HCT116 (cell line): ENCODE measurements at regions not wholly inside any gene's neighbourhood (a gene's known extent, or its start where the extent isn't known, plus 50 kb on each side); places are given as distances from the start of the nearest gene placed in this dataset.

Experiments
- ATAC-seq: fragments of 200-7000 bp; cut with Tn5 transposase; 2 replicates; pipeline ENCODE4 v1.9.1; 2020; ENCODE audit warnings: mild to moderate bottlenecking, moderate library complexity
- BruUV-seq: library from RNA; stranded (reverse); fragments of 400-500 nt; replicated peaks from 2 replicates; lab custom pipeline; 2021; lab: Mats Ljungman, UMichigan
- CTCF ChIA-PET: fragments of 300-600 bp; sonication (Branson Sonifier 250); formaldehyde crosslinking; loops from one replicate; lab custom pipeline; 2021; ENCODE audit warnings: antibody characterized with exemption; lab: Charles Lee
- POLR2A ChIA-PET: fragments of 300-600, 350-600 bp; sonication (Branson Sonifier 250); formaldehyde crosslinking; loops from one replicate; lab custom pipeline; 2021; ENCODE audit warnings: antibody characterized with exemption; lab: Charles Lee
- RAD21 ChIA-PET, 2 experiments: fragments of 300-600 bp; sonication (Branson Sonifier 250); formaldehyde crosslinking; loops; one replicate each; lab custom pipeline; 2023; ENCODE audit warnings: low total read pairs in 2 of 2; ENCODE audit not compliant: uncharacterized antibody in 2 of 2, unreplicated experiment in 2 of 2, low non-redundant PET in 1 of 2; lab: Charles Lee
- DNase-seq: peaks from one replicate; pipeline ENCODE4 v3.0.0-alpha.2; 2010; ENCODE audit warnings: low read depth, low spot score
- H2AFZ ChIP-seq: fragments of 200-600 bp; shearing (Covaris generic), sonication (generic); 2 replicates; pipeline ENCODE4 v1.6.1; 2017; ENCODE audit warnings: low read depth, mixed run types, mixed read lengths, antibody characterized with exemption, low read length; ENCODE audit not compliant: poor library complexity, severe bottlenecking
- H3K27ac ChIP-seq: 2 replicates; pipeline ENCODE4 v1.5.1; 2012; ENCODE audit warnings: low read depth, low read length
- H3K27me3 ChIP-seq: fragments of 200-600 bp; sonication (generic); 2 replicates; pipeline ENCODE4 v1.6.1; 2016; ENCODE audit warnings: mixed run types, low read length, mixed read lengths; ENCODE audit not compliant: insufficient read depth
- H3K36me3 ChIP-seq, 2 experiments: fragments of 200-500 bp in 1 of 2; fragments of 200-600 bp in 1 of 2; sonication (Bioruptor generic) in 1 of 2; sonication (generic) in 1 of 2; 2 replicates each; pipeline versions ENCODE4 v1.5.1 to v1.6.1; 2014 to 2016; ENCODE audit warnings: low read length in 2 of 2, inconsistent platforms in 1 of 2, mixed read lengths in 1 of 2, mixed run types in 1 of 2; ENCODE audit not compliant: insufficient read depth in 2 of 2, control insufficient read depth in 1 of 2
- H3K4me1 ChIP-seq, 2 experiments: fragments of 200-600 bp in 1 of 2; sonication (generic) in 1 of 2; 2 replicates each; pipeline versions ENCODE4 v1.5.1 to v1.6.1; 2012 to 2017; ENCODE audit warnings: low read length in 2 of 2, inconsistent platforms in 1 of 2, mild to moderate bottlenecking in 1 of 2, mixed read lengths in 1 of 2, mixed run types in 1 of 2, moderate library complexity in 1 of 2; ENCODE audit not compliant: insufficient read depth in 2 of 2, control insufficient read depth in 1 of 2
- H3K4me2 ChIP-seq: fragments of 200-600 bp; sonication (generic); 2 replicates; pipeline ENCODE4 v1.6.1; 2017; ENCODE audit warnings: mixed run types, low read length, mixed read lengths
- H3K4me3 ChIP-seq, 2 experiments: fragments of 200-600 bp in 1 of 2; sonication (generic) in 1 of 2; replicated peaks in 1 of 2; 2 replicates each; pipeline ENCODE4 v1.5.1; 2011 to 2016; ENCODE audit warnings: low read length in 2 of 2, control low read depth in 1 of 2, low read depth in 1 of 2, mild to moderate bottlenecking in 1 of 2, mixed read lengths in 1 of 2, mixed run types in 1 of 2
- H3K79me2 ChIP-seq: fragments of 200-600 bp; sonication (generic); 2 replicates; pipeline ENCODE4 v1.6.1; 2017; ENCODE audit warnings: mild to moderate bottlenecking, mixed run types, low read length, moderate library complexity, mixed read lengths; ENCODE audit not compliant: insufficient read depth
- H3K9ac ChIP-seq: fragments of 200-600 bp; sonication (generic); 2 replicates; pipeline ENCODE4 v1.6.1; 2016; ENCODE audit warnings: low read length, mixed read lengths
- H3K9me2 ChIP-seq: fragments of 200-600 bp; sonication (generic), shearing (Covaris generic); 2 replicates; pipeline ENCODE4 v1.6.1; 2017; ENCODE audit warnings: mixed run types, mild to moderate bottlenecking, moderate library complexity; ENCODE audit not compliant: insufficient read depth
- H3K9me3 ChIP-seq, 2 experiments: fragments of 200-500 bp in 1 of 2; fragments of 200-600 bp in 1 of 2; sonication (Bioruptor generic) in 1 of 2; sonication (generic) in 1 of 2; 2 replicates each; pipeline ENCODE4 v1.6.1; 2014 to 2017; ENCODE audit warnings: low read length in 2 of 2, mixed read lengths in 2 of 2, inconsistent platforms in 1 of 2, low read depth in 1 of 2, mild to moderate bottlenecking in 1 of 2, mixed run types in 1 of 2, moderate library complexity in 1 of 2; ENCODE audit not compliant: control insufficient read depth in 1 of 2, insufficient read depth in 1 of 2
- H4K20me1 ChIP-seq: fragments of 200-600 bp; sonication (generic), shearing (Covaris generic); 2 replicates; pipeline ENCODE4 v1.6.1; 2017; ENCODE audit warnings: mixed run types, mild to moderate bottlenecking, moderate library complexity; ENCODE audit not compliant: insufficient read depth
- CBX3 ChIP-seq: IDR thresholded peaks from 2 replicates; pipeline ENCODE4 v1.6.1; 2012; ENCODE audit warnings: low read depth
- CEBPB ChIP-seq: IDR thresholded peaks from 2 replicates; pipeline ENCODE4 v1.6.1; 2012; ENCODE audit warnings: low read depth
- EGR1 ChIP-seq: IDR thresholded peaks from 2 replicates; pipeline ENCODE4 v1.6.1; 2012; ENCODE audit warnings: low read depth
- EZH2 ChIP-seq: fragments of 200-600 bp; sonication (generic); IDR thresholded peaks from 2 replicates; pipeline ENCODE4 v1.6.1; 2017; ENCODE audit warnings: antibody characterized with exemption, mixed run types
- EZH2phosphoT487 ChIP-seq: fragments of 200-600 bp; IDR thresholded peaks from 2 replicates; pipeline ENCODE4 v1.6.1; 2018; ENCODE audit warnings: antibody characterized with exemption, borderline replicate concordance
- JUND ChIP-seq: IDR thresholded peaks from 2 replicates; pipeline ENCODE4 v1.6.1; 2012
- POLR2A ChIP-seq: IDR thresholded peaks from 2 replicates; pipeline ENCODE4 v1.7.0; 2011; ENCODE audit warnings: borderline replicate concordance; ENCODE audit not compliant: insufficient read depth, insufficient read length; ENCODE audit errors: extremely low read depth
- POLR2AphosphoS5 ChIP-seq: IDR thresholded peaks from 2 replicates; pipeline ENCODE4 v1.6.1; 2011; ENCODE audit warnings: mild to moderate bottlenecking, low read depth, low read length, moderate library complexity
- RAD21 ChIP-seq: IDR thresholded peaks from 2 replicates; pipeline ENCODE4 v1.6.1; 2012; ENCODE audit warnings: low read depth, mild to moderate bottlenecking
- REST ChIP-seq: IDR thresholded peaks from 2 replicates; pipeline ENCODE4 v1.6.1; 2012; ENCODE audit warnings: low read depth
- SIN3A ChIP-seq: IDR thresholded peaks from 2 replicates; pipeline ENCODE4 v1.6.1; 2012; ENCODE audit warnings: low read depth
- SP1 ChIP-seq: IDR thresholded peaks from 2 replicates; pipeline ENCODE4 v1.6.1; 2012; ENCODE audit warnings: low read depth
- SRF ChIP-seq: IDR thresholded peaks from 2 replicates; pipeline ENCODE4 v1.6.1; 2012; ENCODE audit warnings: low read depth
- TCF7L2 ChIP-seq: IDR thresholded peaks from 2 replicates; pipeline ENCODE4 v1.7.0; 2011; ENCODE audit warnings: borderline replicate concordance, inconsistent platforms; ENCODE audit not compliant: insufficient read depth, insufficient read length; ENCODE audit errors: extremely low read depth
- ZFX ChIP-seq: fragments of 450-650 bp; IDR thresholded peaks from 2 replicates; pipeline ENCODE4 v1.6.1; 2017
- ZNF274 ChIP-seq: fragments of 200-500 bp; sonication (Bioruptor generic); IDR thresholded peaks from 2 replicates; pipeline ENCODE4 v1.6.1; 2014; ENCODE audit warnings: mild to moderate bottlenecking, low read depth, low read length, inconsistent platforms
- intact Hi-C: fragments of 100-400 bp; cut with micrococcal nuclease; formaldehyde crosslinking; loops from 2 replicates; pipeline ENCODE4 v1.10.0; 2022
- TF ChIP-seq, protein P1 (sequence below): IDR thresholded peaks from 2 replicates; pipeline ENCODE4 v1.6.1; 2012
- TF ChIP-seq, protein P2 (sequence below): IDR thresholded peaks from 2 replicates; pipeline ENCODE4 v1.6.1; 2011; ENCODE audit warnings: mild to moderate bottlenecking, low read length, moderate library complexity; ENCODE audit not compliant: insufficient replicate concordance; ENCODE audit errors: extremely low read depth
- TF ChIP-seq, protein P3 (sequence below), 3 experiments: fragments of 200-600 bp in 1 of 3; sonication (generic) in 1 of 3; IDR thresholded peaks in 2 of 3; conservative IDR thresholded peaks in 1 of 3; 2 replicates each; pipeline ENCODE4 v1.5.1; 2012 to 2017; ENCODE audit warnings: low read depth in 2 of 3, low read length in 2 of 3, antibody characterized with exemption in 1 of 3, borderline replicate concordance in 1 of 3, control low read depth in 1 of 3, mild to moderate bottlenecking in 1 of 3, mixed read lengths in 1 of 3, mixed run types in 1 of 3, moderate library complexity in 1 of 3; ENCODE audit not compliant: insufficient read depth in 1 of 3
- TF ChIP-seq, protein P4 (sequence below): IDR thresholded peaks from 2 replicates; pipeline ENCODE4 v1.6.1; 2012

GRCh38 chr4:114494246-114494803 is 104.3 kb upstream of the UGT8 start:
- H3K4me1 ChIP-seq: no peaks in the 10 kb centered on the region
- no peak overlapping the region for H3K4me2 ChIP-seq
- ChIA-PET CTCF (no interaction called here), POLR2A (no interaction called here), RAD21 (no interaction called here)
- TF ChIP-seq ZNF274: no peak
- TF ChIP-seq, protein P1, sequence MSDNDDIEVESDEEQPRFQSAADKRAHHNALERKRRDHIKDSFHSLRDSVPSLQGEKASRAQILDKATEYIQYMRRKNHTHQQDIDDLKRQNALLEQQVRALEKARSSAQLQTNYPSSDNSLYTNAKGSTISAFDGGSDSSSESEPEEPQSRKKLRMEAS: no peak
- TF ChIP-seq, protein P2, sequence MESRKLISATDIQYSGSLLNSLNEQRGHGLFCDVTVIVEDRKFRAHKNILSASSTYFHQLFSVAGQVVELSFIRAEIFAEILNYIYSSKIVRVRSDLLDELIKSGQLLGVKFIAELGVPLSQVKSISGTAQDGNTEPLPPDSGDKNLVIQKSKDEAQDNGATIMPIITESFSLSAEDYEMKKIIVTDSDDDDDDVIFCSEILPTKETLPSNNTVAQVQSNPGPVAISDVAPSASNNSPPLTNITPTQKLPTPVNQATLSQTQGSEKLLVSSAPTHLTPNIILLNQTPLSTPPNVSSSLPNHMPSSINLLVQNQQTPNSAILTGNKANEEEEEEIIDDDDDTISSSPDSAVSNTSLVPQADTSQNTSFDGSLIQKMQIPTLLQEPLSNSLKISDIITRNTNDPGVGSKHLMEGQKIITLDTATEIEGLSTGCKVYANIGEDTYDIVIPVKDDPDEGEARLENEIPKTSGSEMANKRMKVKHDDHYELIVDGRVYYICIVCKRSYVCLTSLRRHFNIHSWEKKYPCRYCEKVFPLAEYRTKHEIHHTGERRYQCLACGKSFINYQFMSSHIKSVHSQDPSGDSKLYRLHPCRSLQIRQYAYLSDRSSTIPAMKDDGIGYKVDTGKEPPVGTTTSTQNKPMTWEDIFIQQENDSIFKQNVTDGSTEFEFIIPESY: no peak
- TF ChIP-seq POLR2AphosphoS5: no peak
- TF ChIP-seq EZH2phosphoT487: no peak
- TF ChIP-seq, protein P3, sequence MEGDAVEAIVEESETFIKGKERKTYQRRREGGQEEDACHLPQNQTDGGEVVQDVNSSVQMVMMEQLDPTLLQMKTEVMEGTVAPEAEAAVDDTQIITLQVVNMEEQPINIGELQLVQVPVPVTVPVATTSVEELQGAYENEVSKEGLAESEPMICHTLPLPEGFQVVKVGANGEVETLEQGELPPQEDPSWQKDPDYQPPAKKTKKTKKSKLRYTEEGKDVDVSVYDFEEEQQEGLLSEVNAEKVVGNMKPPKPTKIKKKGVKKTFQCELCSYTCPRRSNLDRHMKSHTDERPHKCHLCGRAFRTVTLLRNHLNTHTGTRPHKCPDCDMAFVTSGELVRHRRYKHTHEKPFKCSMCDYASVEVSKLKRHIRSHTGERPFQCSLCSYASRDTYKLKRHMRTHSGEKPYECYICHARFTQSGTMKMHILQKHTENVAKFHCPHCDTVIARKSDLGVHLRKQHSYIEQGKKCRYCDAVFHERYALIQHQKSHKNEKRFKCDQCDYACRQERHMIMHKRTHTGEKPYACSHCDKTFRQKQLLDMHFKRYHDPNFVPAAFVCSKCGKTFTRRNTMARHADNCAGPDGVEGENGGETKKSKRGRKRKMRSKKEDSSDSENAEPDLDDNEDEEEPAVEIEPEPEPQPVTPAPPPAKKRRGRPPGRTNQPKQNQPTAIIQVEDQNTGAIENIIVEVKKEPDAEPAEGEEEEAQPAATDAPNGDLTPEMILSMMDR (IDR thresholded peaks at IDR 0.05 in 2 of 3, conservative IDR thresholded peaks at IDR 0.05 in 1 of 3; ENCODE audit: borderline replicate concordance in 1 of 3, insufficient read depth in 1 of 3, low read depth in 2 of 3, low read length in 2 of 3): no peak
- TF ChIP-seq SRF: no peak
- no peak for TF ChIP-seq CEBPB
- TF ChIP-seq TCF7L2: no peak
- no peak for TF ChIP-seq SP1
- TF ChIP-seq RAD21: no peak
- no peak for TF ChIP-seq REST
- TF ChIP-seq, protein P4, sequence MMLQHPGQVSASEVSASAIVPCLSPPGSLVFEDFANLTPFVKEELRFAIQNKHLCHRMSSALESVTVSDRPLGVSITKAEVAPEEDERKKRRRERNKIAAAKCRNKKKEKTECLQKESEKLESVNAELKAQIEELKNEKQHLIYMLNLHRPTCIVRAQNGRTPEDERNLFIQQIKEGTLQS: no peak
- no peak for TF ChIP-seq POLR2A
- no peak for TF ChIP-seq ZFX
- no peak for TF ChIP-seq JUND
- no peak for TF ChIP-seq CBX3
- no peak for TF ChIP-seq EZH2
- no peak for TF ChIP-seq SIN3A
- no peak for TF ChIP-seq EGR1
- no peak overlapping the region for H3K27ac ChIP-seq
- no TSS peak for BruUV-seq
- H3K9me3 ChIP-seq: no peaks in the 10 kb centered on the region
- intact Hi-C loops: no loop called here
- no peaks in the 10 kb centered on the region for H3K36me3 ChIP-seq
- H3K79me2 ChIP-seq: no peaks in the 10 kb centered on the region
- no peaks in the 10 kb centered on the region for H4K20me1 ChIP-seq
- no peak for DNase-seq
- H3K27me3 ChIP-seq: no peaks in the 10 kb centered on the region
- no peak for ATAC-seq
- no peak overlapping the region for H3K9ac ChIP-seq
- no peak overlapping the region for H2AFZ ChIP-seq
- H3K9me2 ChIP-seq: no peaks in the 10 kb centered on the region
- H3K4me3 ChIP-seq: no peak overlapping the region
